NCI-H1417 (cell line): ENCODE measurements at regions not wholly inside any gene's neighbourhood (a gene's known extent, or its start where the extent isn't known, plus 50 kb on each side); places are given as distances from the start of the nearest gene placed in this dataset.
"Not testable (repeated sequence)": the region's sequence is repeated elsewhere in the genome, so short reads cannot be mapped to it uniquely, and the experiment has no call there.

ENCODE experiments used
- DNase-seq, 3 experiments: peaks; one replicate each; lab custom pipeline; 2025; lab: John Stamatoyannopoulos, UW

- no peak for DNase-seq
Measured at GRCh38 chr10:37473906-37474305, 348.5 kb downstream of the ANKRD30A start.

- DNase-seq = no peak
Measured at GRCh38 chr10:37467246-37467645, 341.8 kb downstream of the ANKRD30A start.

GRCh38 chr10:37456456-37456855, 331.1 kb downstream of the ANKRD30A start:
- no peak for DNase-seq

GRCh38 chr10:37448161-37448560, 322.8 kb downstream of the ANKRD30A start:
- DNase-seq = no peak

GRCh38 chr10:37442882-37443281, 317.5 kb downstream of the ANKRD30A start:
- no peak for DNase-seq

- not testable (repeated sequence) for DNase-seq
Measured at GRCh38 chr10:37441224-37441623, 315.8 kb downstream of the ANKRD30A start.

GRCh38 chr10:37439826-37440225, 314.4 kb downstream of the ANKRD30A start:
- DNase-seq = no peak

GRCh38 chr10:37436357-37436756, 311.0 kb downstream of the ANKRD30A start:
- no peak for DNase-seq

- DNase-seq = peak in 1 of 3 experiments; percentile 0
Measured at GRCh38 chr10:37434091-37434490, 308.7 kb downstream of the ANKRD30A start.
